ENCODE measurements at regions not wholly inside any gene's neighbourhood (a gene's known extent, or its start where the extent isn't known, plus 50 kb on each side); places are given as distances from the start of the nearest gene placed in this dataset.

DNA sequence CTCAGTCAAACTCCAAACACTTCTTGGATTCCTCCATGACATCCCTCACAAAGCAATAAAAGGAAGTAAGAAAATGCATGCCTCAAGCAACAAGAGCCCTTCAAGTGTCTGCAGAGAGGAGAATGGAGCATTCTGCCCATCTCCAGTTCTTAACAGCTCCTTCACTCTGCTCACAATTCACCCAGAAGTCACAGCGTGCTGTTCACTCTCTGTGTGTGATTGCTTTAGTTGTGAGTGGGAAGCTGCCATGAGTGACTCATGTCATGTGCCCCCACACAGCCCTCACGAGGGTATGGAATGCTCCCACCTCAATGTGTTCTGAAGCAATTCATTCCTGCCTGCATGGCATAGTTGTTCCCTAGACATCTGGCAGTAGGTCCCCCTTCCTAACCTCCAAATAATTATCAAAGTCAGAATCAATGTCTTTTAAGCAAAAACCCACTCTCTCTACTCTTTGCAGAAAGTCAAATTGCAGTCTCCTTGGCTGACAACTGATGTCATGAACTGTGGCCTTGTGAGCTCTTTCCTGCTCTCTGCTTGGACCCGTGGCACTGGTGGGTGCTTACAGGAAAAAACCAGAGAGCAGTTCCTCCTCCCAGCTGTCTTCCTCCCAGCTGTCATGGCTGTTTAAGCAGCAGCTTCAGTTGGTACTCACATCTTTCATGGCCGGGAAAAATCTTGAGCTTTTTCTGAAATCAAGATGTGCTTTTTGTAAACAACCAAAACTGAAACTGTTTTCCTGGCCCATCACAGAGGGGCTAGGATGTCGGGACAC is 112.1 kb upstream of the SPON1 start:
- Histone ChIP-seq H3K36me3 (ENCODE audit: control insufficient read depth in 2 of 2, extremely low read depth in 1 of 2, insufficient read depth in 2 of 2, low read length in 2 of 2) (no peaks in the 10 kb centered on the region), H3K4me3 (ENCODE audit: control insufficient read depth in 2 of 3, extremely low read depth in 1 of 3, insufficient read depth in 2 of 3, low read depth in 1 of 3, low read length in 3 of 3) (no peak overlapping the region), H3K9ac (ENCODE audit: control insufficient read depth, extremely low read depth, insufficient read depth, low read length) (no peak overlapping the region), H3K27ac (ENCODE audit: control insufficient read depth, insufficient read depth, low read length) (no peak overlapping the region), H3K4me1 (ENCODE audit: control insufficient read depth, extremely low read depth, insufficient read depth, low read length) (no peaks in the 10 kb centered on the region), H3K9me3 (ENCODE audit: control insufficient read depth, low read depth, low read length) (no peaks in the 10 kb centered on the region), H3K4me2 (ENCODE audit: control insufficient read depth, extremely low read depth, insufficient read depth, low read depth, low read length) (no peak overlapping the region), H2AFZ (ENCODE audit: control insufficient read depth, low read length) (no peak overlapping the region), H3K79me2 (ENCODE audit: control insufficient read depth, insufficient read depth, low read length) (no peaks in the 10 kb centered on the region), H3K9me1 (ENCODE audit: control insufficient read depth, extremely low read depth, insufficient read depth, low read length) (no peaks in the 10 kb centered on the region), H3K27me3 (ENCODE audit: control insufficient read depth, extremely low read depth, insufficient read depth, low read length) (peaks cover 66% of the 10 kb centered on the region), H4K20me1 (ENCODE audit: control insufficient read depth, extremely low read depth, insufficient read depth, low read length) (no peaks in the 10 kb centered on the region)
- TF ChIP-seq, protein P1, sequence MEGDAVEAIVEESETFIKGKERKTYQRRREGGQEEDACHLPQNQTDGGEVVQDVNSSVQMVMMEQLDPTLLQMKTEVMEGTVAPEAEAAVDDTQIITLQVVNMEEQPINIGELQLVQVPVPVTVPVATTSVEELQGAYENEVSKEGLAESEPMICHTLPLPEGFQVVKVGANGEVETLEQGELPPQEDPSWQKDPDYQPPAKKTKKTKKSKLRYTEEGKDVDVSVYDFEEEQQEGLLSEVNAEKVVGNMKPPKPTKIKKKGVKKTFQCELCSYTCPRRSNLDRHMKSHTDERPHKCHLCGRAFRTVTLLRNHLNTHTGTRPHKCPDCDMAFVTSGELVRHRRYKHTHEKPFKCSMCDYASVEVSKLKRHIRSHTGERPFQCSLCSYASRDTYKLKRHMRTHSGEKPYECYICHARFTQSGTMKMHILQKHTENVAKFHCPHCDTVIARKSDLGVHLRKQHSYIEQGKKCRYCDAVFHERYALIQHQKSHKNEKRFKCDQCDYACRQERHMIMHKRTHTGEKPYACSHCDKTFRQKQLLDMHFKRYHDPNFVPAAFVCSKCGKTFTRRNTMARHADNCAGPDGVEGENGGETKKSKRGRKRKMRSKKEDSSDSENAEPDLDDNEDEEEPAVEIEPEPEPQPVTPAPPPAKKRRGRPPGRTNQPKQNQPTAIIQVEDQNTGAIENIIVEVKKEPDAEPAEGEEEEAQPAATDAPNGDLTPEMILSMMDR (optimal IDR thresholded peaks at IDR 0.05 in 1 of 3, IDR thresholded peaks at IDR 0.05 in 1 of 3, conservative IDR thresholded peaks at IDR 0.05 in 1 of 3; ENCODE audit: extremely low read depth in 1 of 3, insufficient read depth in 2 of 3, low read length in 3 of 3) = no peak
- no peak for TF ChIP-seq EZH2 (IDR thresholded peaks at IDR 0.05; ENCODE audit: low read length)
- dilution Hi-C loops (cut with MboI; ENCODE audit: extremely low pct_ligation_motif_present, low sequenced_read_pairs) = no loop called here
- no peak for FAIRE-seq
- no peak for DNase-seq (ENCODE audit: low read depth, low spot score)

DNA sequence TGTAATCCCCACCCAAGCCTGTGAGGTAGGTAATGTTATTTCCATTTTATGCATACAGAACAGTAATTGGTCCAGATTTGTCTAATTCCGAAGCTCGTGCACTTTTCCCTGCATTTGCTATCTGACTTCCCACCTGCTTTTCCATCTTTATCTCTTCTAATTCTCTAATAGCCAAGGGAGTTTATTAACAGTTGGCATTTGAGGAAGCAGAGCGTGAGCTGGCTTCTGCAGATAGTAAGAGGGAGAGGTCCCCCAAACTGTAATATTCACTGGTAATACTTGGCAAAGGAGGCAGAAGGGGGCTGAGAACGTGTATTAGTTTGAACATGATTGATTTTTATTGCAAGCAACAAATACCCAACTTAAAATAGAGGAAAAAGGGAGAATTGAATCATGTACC is 110.8 kb upstream of the SPON1 start:
- no peaks in the 10 kb centered on the region for H3K79me2 ChIP-seq (ENCODE audit: control insufficient read depth, insufficient read depth, low read length)
- H3K9me1 ChIP-seq (ENCODE audit: control insufficient read depth, extremely low read depth, insufficient read depth, low read length) = no peaks in the 10 kb centered on the region
- no peaks in the 10 kb centered on the region for H3K4me1 ChIP-seq (ENCODE audit: control insufficient read depth, extremely low read depth, insufficient read depth, low read length)
- no peak overlapping the region for H2AFZ ChIP-seq (ENCODE audit: control insufficient read depth, low read length)
- dilution Hi-C loops (cut with MboI; ENCODE audit: extremely low pct_ligation_motif_present, low sequenced_read_pairs) = no loop called here
- no peak overlapping the region for H3K27ac ChIP-seq (ENCODE audit: control insufficient read depth, insufficient read depth, low read length)
- H3K4me3 ChIP-seq (ENCODE audit: control insufficient read depth in 2 of 3, extremely low read depth in 1 of 3, insufficient read depth in 2 of 3, low read depth in 1 of 3, low read length in 3 of 3) = no peak overlapping the region
- no peak overlapping the region for H3K9ac ChIP-seq (ENCODE audit: control insufficient read depth, extremely low read depth, insufficient read depth, low read length)
- H3K27me3 ChIP-seq (ENCODE audit: control insufficient read depth, extremely low read depth, insufficient read depth, low read length) = peaks cover 73% of the 10 kb centered on the region
- H4K20me1 ChIP-seq (ENCODE audit: control insufficient read depth, extremely low read depth, insufficient read depth, low read length) = no peaks in the 10 kb centered on the region
- FAIRE-seq = no peak
- no peaks in the 10 kb centered on the region for H3K9me3 ChIP-seq (ENCODE audit: control insufficient read depth, low read depth, low read length)
- DNase-seq (ENCODE audit: low read depth, low spot score) = no peak
- H3K4me2 ChIP-seq (ENCODE audit: control insufficient read depth, extremely low read depth, insufficient read depth, low read depth, low read length) = no peak overlapping the region
- no peak for TF ChIP-seq EZH2 (IDR thresholded peaks at IDR 0.05; ENCODE audit: low read length)
- TF ChIP-seq, protein P1 (optimal IDR thresholded peaks at IDR 0.05 in 1 of 3, IDR thresholded peaks at IDR 0.05 in 1 of 3, conservative IDR thresholded peaks at IDR 0.05 in 1 of 3; ENCODE audit: extremely low read depth in 1 of 3, insufficient read depth in 2 of 3, low read length in 3 of 3) = no peak
- no peaks in the 10 kb centered on the region for H3K36me3 ChIP-seq (ENCODE audit: control insufficient read depth in 2 of 2, extremely low read depth in 1 of 2, insufficient read depth in 2 of 2, low read length in 2 of 2)
